Transverse colon (tissue), 4 donors: ENCODE measurements at regions not wholly inside any gene's neighbourhood (a gene's known extent, or its start where the extent isn't known, plus 50 kb on each side); places are given as distances from the start of the nearest gene placed in this dataset.

ENCODE experiments used
- DNase-seq: peaks from one replicate; pipeline ENCODE4 v3.0.0-alpha.2; 2019
- H3K27ac ChIP-seq, 4 donors: fragments of 200-600 bp; sonication (generic); 2 replicates each; pipeline ENCODE4 v1.5.1; 2016 to 2018; ENCODE audit warnings: inconsistent platforms in 4 of 4
- H3K27me3 ChIP-seq: fragments of 200-600 bp; sonication (generic); 2 replicates; pipeline ENCODE4 v1.5.1; 2017; ENCODE audit warnings: inconsistent platforms
- H3K36me3 ChIP-seq, 4 donors: fragments of 200-600 bp; sonication (generic); 2 replicates each; pipeline ENCODE4 v1.5.1; 2017 to 2019; ENCODE audit warnings: inconsistent platforms in 4 of 4
- H3K4me1 ChIP-seq, 4 donors: fragments of 200-600 bp; sonication (generic); 2 replicates each; pipeline ENCODE4 v1.5.1; 2017 to 2020; ENCODE audit warnings: inconsistent platforms in 4 of 4
- H3K4me3 ChIP-seq, 4 donors: fragments of 200-600 bp; sonication (generic); 1 replicate in 1 of 4; 2 replicates in 3 of 4; pipeline versions ENCODE4 v1.5.1 to v1.6.1; 2017 to 2019; ENCODE audit warnings: inconsistent platforms in 4 of 4
- H3K9me3 ChIP-seq, 2 donors: fragments of 200-600 bp; sonication (generic); 2 replicates each; pipeline ENCODE4 v1.5.1; 2017 to 2019; ENCODE audit warnings: inconsistent platforms in 2 of 2
- CTCF ChIP-seq, 5 experiments: fragments of 200-600 bp in 3 of 5; fragments of 450-650 bp in 2 of 5; sonication (generic) in 3 of 5; IDR thresholded peaks; 1 replicate in 2 of 5; 2 replicates in 3 of 5; pipeline ENCODE4 v1.5.1; 2016 to 2017; ENCODE audit warnings: antibody characterized with exemption in 5 of 5, inconsistent platforms in 3 of 5, mild to moderate bottlenecking in 2 of 5, moderate library complexity in 1 of 5
- EP300 ChIP-seq: sonication (generic); formaldehyde crosslinking; IDR thresholded peaks from one replicate; pipeline ENCODE4 v1.6.1; 2017; ENCODE audit warnings: antibody characterized with exemption, low read depth
- POLR2A ChIP-seq: fragments of 450-650 bp; IDR thresholded peaks from one replicate; pipeline ENCODE4 v1.6.1; 2016; ENCODE audit warnings: antibody characterized with exemption, mild to moderate bottlenecking, moderate library complexity
- POLR2AphosphoS5 ChIP-seq, 3 donors: sonication (generic); formaldehyde crosslinking; IDR thresholded peaks; one replicate each; pipeline ENCODE4 v1.6.1; 2016; ENCODE audit warnings: antibody characterized with exemption in 3 of 3
- WGBS, 2 donors: methylation state at CpG; one replicate each; pipeline ENCODE4 v1.1.5; 2018; ENCODE audit warnings: low coverage in 1 of 2; 5-methylcytosine and 5-hydroxymethylcytosine counted together
- in situ Hi-C, 4 donors: fragments of 200-750 bp; cut with MboI; loops; one replicate each; pipeline versions ENCODE4 v1.15.0 to v1.15.1; 2017; ENCODE audit warnings: low sequenced_read_pairs in 3 of 4, low pct_ligation_motif_present in 1 of 4, low pct_unique_long_range_greater_than_20kb in 1 of 4
- intact Hi-C: fragments of 100-400 bp; cut with DNase I; formaldehyde crosslinking; loops from one replicate; pipeline ENCODE4 v1.15.1; 2023; ENCODE audit warnings: low total_unique reads

GRCh38 chr5:18829539-18829938 lies 1158.5 kb downstream of the CDH18 start:
- no peaks in the 10 kb centered on the region for H3K36me3 ChIP-seq
- WGBS, 2 donors: 87 to 94% methylated on average over 2 to 3 of the region's 3 CpGs
- DNase-seq: no peak
- intact Hi-C loops: no loop called here
- TF ChIP-seq EP300 (no peak), POLR2AphosphoS5 (IDR thresholded peaks at IDR 0.05) (no peak), CTCF (IDR thresholded peaks at IDR 0.05) (no peak), POLR2A (no peak)
- H3K4me1 ChIP-seq: no peaks in the 10 kb centered on the region
- in situ Hi-C loops: no loop called here
- no peak overlapping the region for H3K4me3 ChIP-seq
- H3K27me3 ChIP-seq: no peaks in the 10 kb centered on the region
- no peak overlapping the region for H3K27ac ChIP-seq
- no peaks in the 10 kb centered on the region for H3K9me3 ChIP-seq

- Histone ChIP-seq H3K36me3 (no peaks in the 10 kb centered on the region), H3K4me1 (no peaks in the 10 kb centered on the region), H3K4me3 (no peak overlapping the region), H3K9me3 (no peaks in the 10 kb centered on the region), H3K27me3 (no peaks in the 10 kb centered on the region), H3K27ac (no peak overlapping the region)
- DNase-seq: no peak
- intact Hi-C loops: no loop called here
- WGBS, 2 donors: 35 to 44% methylated on average over 2 of the region's 2 CpGs
- in situ Hi-C loops: no loop called here
- TF ChIP-seq POLR2AphosphoS5 (IDR thresholded peaks at IDR 0.05) (no peak), EP300 (no peak), CTCF (IDR thresholded peaks at IDR 0.05) (no peak), POLR2A (no peak)
These were observed 1137.8 kb downstream of the CDH18 start for GRCh38 chr5:18850216-18850615.

GRCh38 chr5:18872978-18873377 lies 1115.0 kb downstream of the CDH18 start:
- Histone ChIP-seq H3K27ac (no peak overlapping the region), H3K4me3 (no peak overlapping the region), H3K9me3 (no peaks in the 10 kb centered on the region), H3K4me1 (no peaks in the 10 kb centered on the region), H3K36me3 (no peaks in the 10 kb centered on the region), H3K27me3 (no peaks in the 10 kb centered on the region)
- 65 to 71% methylated on average over 6 of the region's 6 CpGs for WGBS, 2 donors
- in situ Hi-C loops: no loop called here
- DNase-seq: no peak
- no peak for TF ChIP-seq CTCF (IDR thresholded peaks at IDR 0.05)
- TF ChIP-seq EP300: no peak
- TF ChIP-seq POLR2A: no peak
- no peak for TF ChIP-seq POLR2AphosphoS5 (IDR thresholded peaks at IDR 0.05)
- intact Hi-C loops: no loop called here

- intact Hi-C loops (no loop called here), in situ Hi-C loops (no loop called here)
- H3K4me3 ChIP-seq: no peak overlapping the region
- H3K27ac ChIP-seq: no peak overlapping the region
- WGBS, 2 donors: 78% methylated on average over 1 of the region's 1 CpG
- H3K36me3 ChIP-seq: no peaks in the 10 kb centered on the region
- DNase-seq: no peak
- H3K27me3 ChIP-seq: no peaks in the 10 kb centered on the region
- no peaks in the 10 kb centered on the region for H3K4me1 ChIP-seq
- TF ChIP-seq EP300: no peak
- TF ChIP-seq POLR2AphosphoS5 (IDR thresholded peaks at IDR 0.05): no peak
- TF ChIP-seq CTCF (IDR thresholded peaks at IDR 0.05): no peak
- TF ChIP-seq POLR2A: no peak
- no peaks in the 10 kb centered on the region for H3K9me3 ChIP-seq
These were observed 1111.4 kb downstream of the CDH18 start for GRCh38 chr5:18876565-18876964.
